ENCODE measurements at regions not wholly inside any gene's neighbourhood (a gene's known extent, or its start where the extent isn't known, plus 50 kb on each side); places are given as distances from the start of the nearest gene placed in this dataset.
A peak's percentile ranks its signal among the peaks of the same experiment; 100 is the strongest.

DNA sequence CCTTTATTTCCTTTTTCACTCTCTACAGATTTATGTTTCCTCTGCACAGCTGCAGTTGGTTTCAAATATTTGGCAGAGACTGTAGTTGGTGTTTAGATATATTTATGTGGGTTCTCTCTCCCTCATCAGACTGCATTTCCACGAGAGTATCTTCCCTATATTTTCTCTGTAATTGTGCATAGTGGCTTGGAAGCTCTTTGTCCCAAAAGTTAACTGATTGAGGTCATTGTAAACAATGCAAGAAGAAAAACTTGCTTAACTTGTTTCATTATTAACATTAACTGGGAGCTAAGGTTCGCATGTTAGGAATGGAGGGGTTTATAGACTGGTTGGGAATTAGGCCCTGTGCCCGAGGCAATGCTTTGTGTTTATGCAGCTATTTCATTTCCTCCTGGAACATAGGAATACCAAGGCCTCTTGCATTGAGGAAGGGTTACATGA lies 216.9 kb upstream of the HMGA2 start:
- H3K9ac ChIP-seq (ENCODE audit: insufficient read depth in 1 of 2, low read length in 2 of 2) = no peak overlapping the region
- H3K4me3 ChIP-seq = no peak overlapping the region
- DNase-seq (peak; percentile 17 to 64 (median 45)), ATAC-seq (ENCODE audit: insufficient read depth, low FRiP score) (no peak)
- peaks cover 0 to 12% (median 5%) of the 10 kb centered on the region in 5 donors for H3K4me1 ChIP-seq (ENCODE audit: control insufficient read depth in 5 of 5, insufficient read depth in 5 of 5, low read length in 5 of 5)
- H3K9me3 ChIP-seq (ENCODE audit: control insufficient read depth in 4 of 4, insufficient read depth in 3 of 4, low read length in 3 of 4) = peaks cover 0 to 1% (median 0%) of the 10 kb centered on the region in 4 donors
- H3K36me3 ChIP-seq (ENCODE audit: control insufficient read depth in 4 of 4, insufficient read depth in 4 of 4, low read length in 4 of 4) = no peaks in the 10 kb centered on the region
- H3K27me3 ChIP-seq (ENCODE audit: control insufficient read depth in 3 of 3, insufficient read depth in 3 of 3, low read length in 2 of 3) = peaks cover 0 to 15% (median 0%) of the 10 kb centered on the region in 3 donors
- 53 to 54% methylated on average over 3 of the region's 3 CpGs for WGBS, 2 donors
- H3K27ac ChIP-seq (ENCODE audit: low read depth in 1 of 2, low read length in 1 of 2) = no peak overlapping the region
- TF ChIP-seq, protein P1, sequence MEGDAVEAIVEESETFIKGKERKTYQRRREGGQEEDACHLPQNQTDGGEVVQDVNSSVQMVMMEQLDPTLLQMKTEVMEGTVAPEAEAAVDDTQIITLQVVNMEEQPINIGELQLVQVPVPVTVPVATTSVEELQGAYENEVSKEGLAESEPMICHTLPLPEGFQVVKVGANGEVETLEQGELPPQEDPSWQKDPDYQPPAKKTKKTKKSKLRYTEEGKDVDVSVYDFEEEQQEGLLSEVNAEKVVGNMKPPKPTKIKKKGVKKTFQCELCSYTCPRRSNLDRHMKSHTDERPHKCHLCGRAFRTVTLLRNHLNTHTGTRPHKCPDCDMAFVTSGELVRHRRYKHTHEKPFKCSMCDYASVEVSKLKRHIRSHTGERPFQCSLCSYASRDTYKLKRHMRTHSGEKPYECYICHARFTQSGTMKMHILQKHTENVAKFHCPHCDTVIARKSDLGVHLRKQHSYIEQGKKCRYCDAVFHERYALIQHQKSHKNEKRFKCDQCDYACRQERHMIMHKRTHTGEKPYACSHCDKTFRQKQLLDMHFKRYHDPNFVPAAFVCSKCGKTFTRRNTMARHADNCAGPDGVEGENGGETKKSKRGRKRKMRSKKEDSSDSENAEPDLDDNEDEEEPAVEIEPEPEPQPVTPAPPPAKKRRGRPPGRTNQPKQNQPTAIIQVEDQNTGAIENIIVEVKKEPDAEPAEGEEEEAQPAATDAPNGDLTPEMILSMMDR (IDR thresholded peaks at IDR 0.05; ENCODE audit: control extremely low read depth, extremely low read depth) = no peak

DNA sequence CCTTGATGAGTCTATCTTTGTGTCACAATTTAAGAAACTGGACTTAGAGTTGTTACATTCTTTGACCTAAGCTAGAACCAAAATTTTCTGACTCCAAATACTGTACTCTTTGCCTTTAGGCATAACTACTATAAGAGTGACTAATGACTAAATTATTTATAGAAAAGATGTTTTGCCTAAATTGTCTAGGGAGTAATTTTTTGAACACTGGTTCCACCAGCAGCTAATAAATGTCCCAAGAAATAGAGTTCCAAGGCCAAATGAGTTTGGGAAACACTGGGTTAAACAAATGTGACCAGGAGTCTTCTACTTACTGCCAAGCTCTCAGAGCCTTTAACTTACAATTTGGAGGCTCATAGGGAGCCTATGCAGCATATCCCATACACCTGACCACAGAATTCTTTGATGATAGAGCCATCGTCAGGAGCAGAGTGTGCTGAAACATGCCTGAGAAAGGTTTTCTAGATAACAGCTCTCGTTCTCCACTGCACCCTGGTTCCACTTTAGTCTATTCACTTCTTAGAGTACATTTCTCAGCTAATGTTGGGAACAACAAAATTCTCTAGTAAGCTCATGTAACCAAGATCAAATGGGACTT lies 215.9 kb upstream of the HMGA2 start:
- no peak overlapping the region for H3K4me3 ChIP-seq
- DNase-seq = no peak
- H3K9ac ChIP-seq (ENCODE audit: insufficient read depth in 1 of 2, low read length in 2 of 2) = no peak overlapping the region
- WGBS, 2 donors = 84 to 94% methylated on average over 2 of the region's 2 CpGs
- H3K4me1 ChIP-seq (ENCODE audit: control insufficient read depth in 5 of 5, insufficient read depth in 5 of 5, low read length in 5 of 5) = peaks cover 0 to 4% (median 0%) of the 10 kb centered on the region in 5 donors
- TF ChIP-seq, protein P1 (IDR thresholded peaks at IDR 0.05; ENCODE audit: control extremely low read depth, extremely low read depth) = no peak
- peaks cover 0 to 24% (median 0%) of the 10 kb centered on the region in 3 donors for H3K27me3 ChIP-seq (ENCODE audit: control insufficient read depth in 3 of 3, insufficient read depth in 3 of 3, low read length in 2 of 3)
- H3K27ac ChIP-seq (ENCODE audit: low read depth in 1 of 2, low read length in 1 of 2) = no peak overlapping the region
- H3K9me3 ChIP-seq (ENCODE audit: control insufficient read depth in 4 of 4, insufficient read depth in 3 of 4, low read length in 3 of 4) = peaks cover 0 to 1% (median 0%) of the 10 kb centered on the region in 4 donors
- no peaks in the 10 kb centered on the region for H3K36me3 ChIP-seq (ENCODE audit: control insufficient read depth in 4 of 4, insufficient read depth in 4 of 4, low read length in 4 of 4)
- ATAC-seq (ENCODE audit: insufficient read depth, low FRiP score) = no peak

DNA sequence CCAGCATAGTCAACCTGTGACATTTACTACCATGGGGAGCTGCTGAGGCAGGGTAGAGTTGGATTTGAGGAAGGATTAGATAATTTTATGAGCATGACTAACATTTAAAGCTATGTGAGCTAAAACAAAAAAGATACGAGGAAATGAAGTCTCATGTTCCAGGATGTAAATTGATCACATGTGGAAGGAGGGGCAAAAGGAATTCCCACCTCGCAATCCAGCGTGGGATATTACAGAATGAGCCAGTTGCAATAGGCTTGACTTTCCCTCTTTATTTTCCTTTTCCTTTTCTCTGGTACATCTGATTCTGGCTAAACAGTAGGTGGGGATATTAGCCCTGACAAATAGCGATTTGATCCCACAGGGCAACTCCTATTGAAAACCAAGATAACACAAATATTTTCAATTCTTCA lies 214.9 kb upstream of the HMGA2 start:
- TF ChIP-seq, protein P1 (IDR thresholded peaks at IDR 0.05; ENCODE audit: control extremely low read depth, extremely low read depth) = no peak
- Histone ChIP-seq H3K4me1 (ENCODE audit: control insufficient read depth in 5 of 5, insufficient read depth in 5 of 5, low read length in 5 of 5) (peaks cover 0 to 8% (median 0%) of the 10 kb centered on the region in 5 donors), H3K27ac (ENCODE audit: low read depth in 1 of 2, low read length in 1 of 2) (no peak overlapping the region), H3K9ac (ENCODE audit: insufficient read depth in 1 of 2, low read length in 2 of 2) (no peak overlapping the region), H3K36me3 (ENCODE audit: control insufficient read depth in 4 of 4, insufficient read depth in 4 of 4, low read length in 4 of 4) (no peaks in the 10 kb centered on the region), H3K9me3 (ENCODE audit: control insufficient read depth in 4 of 4, insufficient read depth in 3 of 4, low read length in 3 of 4) (peaks cover 0 to 1% (median 0%) of the 10 kb centered on the region in 4 donors), H3K27me3 (ENCODE audit: control insufficient read depth in 3 of 3, insufficient read depth in 3 of 3, low read length in 2 of 3) (peaks cover 0 to 26% (median 0%) of the 10 kb centered on the region in 3 donors), H3K4me3 (no peak overlapping the region)
- 85 to 90% methylated on average over 4 of the region's 4 CpGs for WGBS, 2 donors
- ATAC-seq (ENCODE audit: insufficient read depth, low FRiP score) (no peak), DNase-seq (no peak)
